ENCODE measurements at regions not wholly inside any gene's neighbourhood (a gene's known extent, or its start where the extent isn't known, plus 50 kb on each side); places are given as distances from the start of the nearest gene placed in this dataset.

DNA sequence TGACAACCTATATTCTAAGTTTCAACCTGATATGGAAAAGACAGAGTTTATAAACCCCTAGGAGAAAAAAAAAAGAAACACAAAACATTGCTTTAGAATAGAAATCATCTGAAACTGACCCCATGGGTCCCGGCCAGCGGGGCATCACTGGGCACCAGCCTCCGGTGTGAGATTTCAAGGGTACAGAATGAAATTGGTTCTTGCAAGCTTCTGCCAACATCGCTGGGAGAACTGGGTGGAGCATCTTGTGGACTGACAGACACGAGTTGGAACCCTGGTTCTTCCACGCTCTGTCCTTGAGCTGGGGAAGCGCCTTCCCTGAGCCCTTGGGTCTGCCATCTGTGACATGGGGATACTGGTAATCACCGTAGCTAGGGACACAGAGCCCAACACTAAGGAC, 173.6 kb downstream of the PHETA1 start:
- Mint-ChIP-seq H3K27me3 (ENCODE audit: insufficient read depth, low read depth, poor library complexity) (peaks cover 6% of the 10 kb centered on the region), H3K4me3 (no peak overlapping the region), H3K36me3 (ENCODE audit: low read depth) (no peaks in the 10 kb centered on the region), H3K27ac (no peak overlapping the region), H3K9me3 (no peaks in the 10 kb centered on the region), H3K4me1 (peaks cover 36% of the 10 kb centered on the region)
- Histone ChIP-seq H4K20me1 (replicated peaks; ENCODE audit: insufficient read depth) (peaks cover under 1% of the 10 kb centered on the region; the same call in 1 of the 2 replicates), H3K36me3 (ENCODE audit: insufficient read depth) (no peaks in the 10 kb centered on the region), H3K27ac (ENCODE audit: low read depth) (no peak overlapping the region), H3K9me2 (ENCODE audit: insufficient read depth) (no peaks in the 10 kb centered on the region), H3K4me3 (no peak overlapping the region), H3K4me2 (no peak overlapping the region), H3K79me2 (replicated peaks; ENCODE audit: insufficient read depth) (no peaks in the 10 kb centered on the region), H3F3A (replicated peaks; ENCODE audit: low read depth) (no peaks in the 10 kb centered on the region), H3K4me1 (ENCODE audit: insufficient read depth) (peaks cover 22% of the 10 kb centered on the region), H3K27me3 (ENCODE audit: insufficient read depth) (no peaks in the 10 kb centered on the region), H2AFZ (no peak overlapping the region)
- no peak for DNase-seq (ENCODE audit: low spot score)
- TF ChIP-seq STAT1 (IDR thresholded peaks at IDR 0.05; ENCODE audit: unreplicated experiment) (no peak), ZNF114 (CRISPR knock-in tag; IDR thresholded peaks at IDR 0.05) (no peak), EZH2 (IDR thresholded peaks at IDR 0.05; ENCODE audit: low read depth, unreplicated experiment) (no peak), CTCF (conservative IDR thresholded peaks at IDR 0.05; ENCODE audit: low read depth in 2 of 2) (no peak), EZH2phosphoT487 (IDR thresholded peaks at IDR 0.05; ENCODE audit: unreplicated experiment) (no peak), NANOG (IDR thresholded peaks at IDR 0.05; ENCODE audit: borderline replicate concordance) (no peak), ETS1 (IDR thresholded peaks at IDR 0.05) (no peak), CREB1 (CRISPR knock-in tag; IDR thresholded peaks at IDR 0.05; ENCODE audit: low read depth) (no peak), JUNB (IDR thresholded peaks at IDR 0.05; ENCODE audit: unreplicated experiment) (no peak), ZNF331 (CRISPR knock-in tag; IDR thresholded peaks at IDR 0.05; ENCODE audit: low read depth) (no peak), POLR2AphosphoS5 (IDR thresholded peaks at IDR 0.05; ENCODE audit: low read depth) (no peak)
- TF ChIP-seq, protein P1, sequence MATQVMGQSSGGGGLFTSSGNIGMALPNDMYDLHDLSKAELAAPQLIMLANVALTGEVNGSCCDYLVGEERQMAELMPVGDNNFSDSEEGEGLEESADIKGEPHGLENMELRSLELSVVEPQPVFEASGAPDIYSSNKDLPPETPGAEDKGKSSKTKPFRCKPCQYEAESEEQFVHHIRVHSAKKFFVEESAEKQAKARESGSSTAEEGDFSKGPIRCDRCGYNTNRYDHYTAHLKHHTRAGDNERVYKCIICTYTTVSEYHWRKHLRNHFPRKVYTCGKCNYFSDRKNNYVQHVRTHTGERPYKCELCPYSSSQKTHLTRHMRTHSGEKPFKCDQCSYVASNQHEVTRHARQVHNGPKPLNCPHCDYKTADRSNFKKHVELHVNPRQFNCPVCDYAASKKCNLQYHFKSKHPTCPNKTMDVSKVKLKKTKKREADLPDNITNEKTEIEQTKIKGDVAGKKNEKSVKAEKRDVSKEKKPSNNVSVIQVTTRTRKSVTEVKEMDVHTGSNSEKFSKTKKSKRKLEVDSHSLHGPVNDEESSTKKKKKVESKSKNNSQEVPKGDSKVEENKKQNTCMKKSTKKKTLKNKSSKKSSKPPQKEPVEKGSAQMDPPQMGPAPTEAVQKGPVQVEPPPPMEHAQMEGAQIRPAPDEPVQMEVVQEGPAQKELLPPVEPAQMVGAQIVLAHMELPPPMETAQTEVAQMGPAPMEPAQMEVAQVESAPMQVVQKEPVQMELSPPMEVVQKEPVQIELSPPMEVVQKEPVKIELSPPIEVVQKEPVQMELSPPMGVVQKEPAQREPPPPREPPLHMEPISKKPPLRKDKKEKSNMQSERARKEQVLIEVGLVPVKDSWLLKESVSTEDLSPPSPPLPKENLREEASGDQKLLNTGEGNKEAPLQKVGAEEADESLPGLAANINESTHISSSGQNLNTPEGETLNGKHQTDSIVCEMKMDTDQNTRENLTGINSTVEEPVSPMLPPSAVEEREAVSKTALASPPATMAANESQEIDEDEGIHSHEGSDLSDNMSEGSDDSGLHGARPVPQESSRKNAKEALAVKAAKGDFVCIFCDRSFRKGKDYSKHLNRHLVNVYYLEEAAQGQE (IDR thresholded peaks at IDR 0.05; ENCODE audit: unreplicated experiment): no peak
- TF ChIP-seq, protein P2, sequence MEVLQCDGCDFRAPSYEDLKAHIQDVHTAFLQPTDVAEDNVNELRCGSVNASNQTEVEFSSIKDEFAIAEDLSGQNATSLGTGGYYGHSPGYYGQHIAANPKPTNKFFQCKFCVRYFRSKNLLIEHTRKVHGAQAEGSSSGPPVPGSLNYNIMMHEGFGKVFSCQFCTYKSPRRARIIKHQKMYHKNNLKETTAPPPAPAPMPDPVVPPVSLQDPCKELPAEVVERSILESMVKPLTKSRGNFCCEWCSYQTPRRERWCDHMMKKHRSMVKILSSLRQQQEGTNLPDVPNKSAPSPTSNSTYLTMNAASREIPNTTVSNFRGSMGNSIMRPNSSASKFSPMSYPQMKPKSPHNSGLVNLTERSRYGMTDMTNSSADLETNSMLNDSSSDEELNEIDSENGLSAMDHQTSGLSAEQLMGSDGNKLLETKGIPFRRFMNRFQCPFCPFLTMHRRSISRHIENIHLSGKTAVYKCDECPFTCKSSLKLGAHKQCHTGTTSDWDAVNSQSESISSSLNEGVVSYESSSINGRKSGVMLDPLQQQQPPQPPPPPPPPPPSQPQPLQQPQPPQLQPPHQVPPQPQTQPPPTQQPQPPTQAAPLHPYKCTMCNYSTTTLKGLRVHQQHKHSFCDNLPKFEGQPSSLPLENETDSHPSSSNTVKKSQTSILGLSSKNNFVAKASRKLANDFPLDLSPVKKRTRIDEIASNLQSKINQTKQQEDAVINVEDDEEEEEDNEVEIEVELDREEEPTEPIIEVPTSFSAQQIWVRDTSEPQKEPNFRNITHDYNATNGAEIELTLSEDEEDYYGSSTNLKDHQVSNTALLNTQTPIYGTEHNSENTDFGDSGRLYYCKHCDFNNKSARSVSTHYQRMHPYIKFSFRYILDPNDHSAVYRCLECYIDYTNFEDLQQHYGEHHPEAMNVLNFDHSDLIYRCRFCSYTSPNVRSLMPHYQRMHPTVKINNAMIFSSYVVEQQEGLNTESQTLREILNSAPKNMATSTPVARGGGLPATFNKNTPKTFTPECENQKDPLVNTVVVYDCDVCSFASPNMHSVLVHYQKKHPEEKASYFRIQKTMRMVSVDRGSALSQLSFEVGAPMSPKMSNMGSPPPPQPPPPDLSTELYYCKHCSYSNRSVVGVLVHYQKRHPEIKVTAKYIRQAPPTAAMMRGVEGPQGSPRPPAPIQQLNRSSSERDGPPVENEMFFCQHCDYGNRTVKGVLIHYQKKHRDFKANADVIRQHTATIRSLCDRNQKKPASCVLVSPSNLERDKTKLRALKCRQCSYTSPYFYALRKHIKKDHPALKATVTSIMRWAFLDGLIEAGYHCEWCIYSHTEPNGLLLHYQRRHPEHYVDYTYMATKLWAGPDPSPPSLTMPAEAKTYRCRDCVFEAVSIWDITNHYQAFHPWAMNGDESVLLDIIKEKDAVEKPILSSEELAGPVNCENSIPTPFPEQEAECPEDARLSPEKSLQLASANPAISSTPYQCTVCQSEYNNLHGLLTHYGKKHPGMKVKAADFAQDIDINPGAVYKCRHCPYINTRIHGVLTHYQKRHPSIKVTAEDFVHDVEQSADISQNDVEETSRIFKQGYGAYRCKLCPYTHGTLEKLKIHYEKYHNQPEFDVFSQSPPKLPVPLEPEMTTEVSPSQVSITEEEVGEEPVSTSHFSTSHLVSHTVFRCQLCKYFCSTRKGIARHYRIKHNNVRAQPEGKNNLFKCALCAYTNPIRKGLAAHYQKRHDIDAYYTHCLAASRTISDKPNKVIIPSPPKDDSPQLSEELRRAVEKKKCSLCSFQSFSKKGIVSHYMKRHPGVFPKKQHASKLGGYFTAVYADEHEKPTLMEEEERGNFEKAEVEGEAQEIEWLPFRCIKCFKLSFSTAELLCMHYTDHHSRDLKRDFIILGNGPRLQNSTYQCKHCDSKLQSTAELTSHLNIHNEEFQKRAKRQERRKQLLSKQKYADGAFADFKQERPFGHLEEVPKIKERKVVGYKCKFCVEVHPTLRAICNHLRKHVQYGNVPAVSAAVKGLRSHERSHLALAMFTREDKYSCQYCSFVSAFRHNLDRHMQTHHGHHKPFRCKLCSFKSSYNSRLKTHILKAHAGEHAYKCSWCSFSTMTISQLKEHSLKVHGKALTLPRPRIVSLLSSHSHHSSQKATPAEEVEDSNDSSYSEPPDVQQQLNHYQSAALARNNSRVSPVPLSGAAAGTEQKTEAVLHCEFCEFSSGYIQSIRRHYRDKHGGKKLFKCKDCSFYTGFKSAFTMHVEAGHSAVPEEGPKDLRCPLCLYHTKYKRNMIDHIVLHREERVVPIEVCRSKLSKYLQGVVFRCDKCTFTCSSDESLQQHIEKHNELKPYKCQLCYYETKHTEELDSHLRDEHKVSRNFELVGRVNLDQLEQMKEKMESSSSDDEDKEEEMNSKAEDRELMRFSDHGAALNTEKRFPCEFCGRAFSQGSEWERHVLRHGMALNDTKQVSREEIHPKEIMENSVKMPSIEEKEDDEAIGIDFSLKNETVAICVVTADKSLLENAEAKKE (CRISPR knock-in tag; IDR thresholded peaks at IDR 0.05): no peak
- no peak for ATAC-seq
